SJCRH30 (cell line): ENCODE measurements at regions not wholly inside any gene's neighbourhood (a gene's known extent, or its start where the extent isn't known, plus 50 kb on each side); places are given as distances from the start of the nearest gene placed in this dataset.
A peak's percentile ranks its signal among the peaks of the same experiment; 100 is the strongest.

Experiments used
- DNase-seq, 2 experiments: peaks; one replicate each; pipeline ENCODE4 v3.0.0-alpha.2; 2015 to 2020
- H3K27ac ChIP-seq: fragments of 250-450 bp; sonication (Bioruptor Pico); 2 replicates; pipeline ENCODE4 v1.5.1; 2020; ENCODE audit warnings: mild to moderate bottlenecking, moderate library complexity
- H3K27me3 ChIP-seq: fragments of 250-450 bp; sonication (Bioruptor Pico); 2 replicates; pipeline ENCODE4 v1.5.1; 2020; ENCODE audit warnings: mild to moderate bottlenecking, moderate library complexity
- H3K36me3 ChIP-seq: fragments of 250-450 bp; sonication (Bioruptor Pico); 2 replicates; pipeline ENCODE4 v1.5.1; 2020; ENCODE audit warnings: mild to moderate bottlenecking, moderate library complexity
- H3K4me1 ChIP-seq: fragments of 250-450 bp; sonication (Bioruptor Pico); 2 replicates; pipeline ENCODE4 v1.5.1; 2020; ENCODE audit warnings: mild to moderate bottlenecking, moderate library complexity
- H3K4me3 ChIP-seq: fragments of 250-450 bp; sonication (Bioruptor Pico); 2 replicates; pipeline ENCODE4 v1.5.1; 2020; ENCODE audit warnings: mild to moderate bottlenecking, moderate library complexity
- H3K9me3 ChIP-seq: fragments of 250-450 bp; sonication (Bioruptor Pico); replicated peaks from 2 replicates; pipeline ENCODE4 v1.5.1; 2020; ENCODE audit warnings: mild to moderate bottlenecking, moderate library complexity

DNA sequence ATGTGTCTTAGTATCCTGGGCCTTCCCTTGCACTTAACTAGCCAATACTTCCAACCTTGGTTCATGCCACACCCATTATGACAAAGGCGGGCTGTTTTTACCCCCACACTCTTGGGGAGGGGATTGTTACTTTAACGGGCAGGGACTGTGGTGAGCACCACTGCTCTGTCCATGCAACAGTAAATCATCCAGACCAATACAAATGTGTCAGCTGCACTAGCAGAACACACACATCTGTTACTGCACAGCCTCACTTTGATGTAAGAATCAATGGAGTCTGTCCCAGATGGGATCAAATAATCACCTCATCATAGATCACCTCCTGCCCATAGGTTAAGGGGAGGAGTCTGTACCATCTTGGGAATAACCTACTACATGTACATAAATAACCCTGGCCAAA is 58.1 kb downstream of the NPAP1 start:
- H3K4me3 ChIP-seq = no peak overlapping the region
- H3K36me3 ChIP-seq = no peaks in the 10 kb centered on the region
- H3K4me1 ChIP-seq = no peaks in the 10 kb centered on the region
- no peaks in the 10 kb centered on the region for H3K27me3 ChIP-seq
- no peak overlapping the region for H3K27ac ChIP-seq
- DNase-seq = no peak
- no peaks in the 10 kb centered on the region for H3K9me3 ChIP-seq

GRCh38 chr15:24734396-24734795 is 58.8 kb downstream of the NPAP1 start:
- H3K9me3 ChIP-seq = no peaks in the 10 kb centered on the region
- H3K4me1 ChIP-seq = no peaks in the 10 kb centered on the region
- H3K4me3 ChIP-seq = no peak overlapping the region
- DNase-seq = no peak
- no peak overlapping the region for H3K27ac ChIP-seq
- no peaks in the 10 kb centered on the region for H3K27me3 ChIP-seq
- H3K36me3 ChIP-seq = no peaks in the 10 kb centered on the region

GRCh38 chr15:24745290-24745689 is 69.7 kb downstream of the NPAP1 start:
- no peak for DNase-seq
- Histone ChIP-seq H3K27ac (no peak overlapping the region), H3K4me3 (no peak overlapping the region), H3K36me3 (no peaks in the 10 kb centered on the region), H3K4me1 (no peaks in the 10 kb centered on the region), H3K9me3 (no peaks in the 10 kb centered on the region), H3K27me3 (no peaks in the 10 kb centered on the region)

DNA sequence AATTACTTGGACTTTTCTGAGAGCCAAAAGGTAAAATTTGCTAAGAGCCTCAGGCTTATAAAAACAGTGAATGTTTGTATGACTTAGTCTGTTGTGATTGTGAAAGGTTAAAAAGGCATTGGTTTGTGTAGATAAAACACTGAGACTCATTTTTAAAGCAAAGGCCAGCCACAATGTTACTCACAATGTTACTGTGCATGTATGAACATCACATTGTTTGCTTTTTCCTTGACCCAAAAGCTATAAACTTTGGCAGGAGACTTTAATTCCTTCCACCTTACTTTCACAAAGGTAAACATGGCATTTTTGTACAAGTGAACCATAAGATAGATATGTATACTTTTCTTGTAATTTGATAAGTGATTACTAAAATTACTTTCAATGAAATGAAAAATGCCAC is 70.5 kb downstream of the NPAP1 start:
- no peak for DNase-seq

GRCh38 chr15:24747376-24747775 is 71.8 kb downstream of the NPAP1 start:
- Histone ChIP-seq H3K4me1 (no peaks in the 10 kb centered on the region), H3K9me3 (no peaks in the 10 kb centered on the region; the same call in 1 of the 2 replicates), H3K4me3 (no peak overlapping the region), H3K27me3 (no peaks in the 10 kb centered on the region), H3K27ac (no peak overlapping the region), H3K36me3 (no peaks in the 10 kb centered on the region)
- DNase-seq = no peak

More for the DNA sequence above, 70.5 kb downstream of the NPAP1 start:
- H3K9me3 ChIP-seq = no peaks in the 10 kb centered on the region
- no peak overlapping the region for H3K27ac ChIP-seq
- no peaks in the 10 kb centered on the region for H3K36me3 ChIP-seq
- no peak overlapping the region for H3K4me3 ChIP-seq
- H3K27me3 ChIP-seq = no peaks in the 10 kb centered on the region
- H3K4me1 ChIP-seq = no peaks in the 10 kb centered on the region

DNA sequence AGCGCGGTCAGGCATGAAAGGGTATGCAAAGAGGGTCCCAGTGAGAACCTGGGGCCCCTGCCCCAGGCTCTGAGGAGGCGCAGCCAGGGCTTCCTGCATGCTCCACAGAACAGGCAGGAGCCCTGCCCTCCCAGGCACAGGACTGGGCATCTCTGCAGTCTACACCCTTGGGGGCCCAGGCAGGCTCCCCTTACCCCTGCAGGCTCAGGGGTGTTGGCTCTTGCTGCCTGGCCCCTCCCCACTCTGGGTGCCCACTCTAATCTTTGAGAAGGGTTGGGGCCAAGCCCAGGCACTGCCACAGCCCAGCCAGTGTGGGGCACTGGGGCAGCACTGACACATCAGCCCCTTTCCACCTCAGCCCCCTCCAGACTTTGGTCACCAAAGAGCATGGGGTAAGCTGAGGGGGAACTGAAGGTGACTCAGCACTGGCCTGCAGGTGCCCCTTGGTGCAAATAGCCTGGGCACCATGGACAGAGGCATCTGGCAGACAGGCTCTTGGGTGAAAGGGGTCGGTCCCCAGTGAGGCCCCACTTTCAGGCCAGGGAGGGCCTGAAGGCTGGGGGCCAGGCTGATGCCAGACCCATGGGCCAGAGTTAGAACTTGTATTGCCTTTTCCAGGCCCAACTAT is 73.4 kb downstream of the NPAP1 start:
- Histone ChIP-seq H3K4me1 (no peaks in the 10 kb centered on the region), H3K4me3 (no peak overlapping the region), H3K9me3 (no peaks in the 10 kb centered on the region; the same call in 1 of the 2 replicates), H3K27me3 (no peaks in the 10 kb centered on the region), H3K36me3 (no peaks in the 10 kb centered on the region), H3K27ac (no peak overlapping the region)
- DNase-seq = no peak

DNA sequence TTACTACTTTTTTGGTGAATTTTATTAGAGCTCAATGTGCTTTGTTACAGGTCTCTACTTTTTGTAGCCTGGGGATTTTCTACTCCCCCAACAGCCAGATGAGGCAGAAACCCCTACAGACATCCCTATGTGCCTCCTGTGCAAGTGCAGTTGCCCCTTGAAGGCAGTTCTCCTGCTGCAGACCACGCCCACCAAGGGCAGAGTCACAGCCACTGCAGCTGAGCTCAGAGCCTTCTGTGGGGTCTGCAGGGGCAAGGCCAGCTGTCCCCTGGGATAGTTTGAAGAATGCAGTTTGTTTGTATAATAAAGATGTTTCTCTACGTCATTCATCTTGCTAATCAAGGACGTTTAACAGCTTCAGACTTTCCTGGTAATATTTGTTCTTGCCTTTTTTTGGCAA is 76.8 kb downstream of the NPAP1 start:
- H3K4me1 ChIP-seq = no peaks in the 10 kb centered on the region
- H3K27me3 ChIP-seq = no peaks in the 10 kb centered on the region
- H3K27ac ChIP-seq = no peak overlapping the region
- H3K4me3 ChIP-seq = no peak overlapping the region
- no peaks in the 10 kb centered on the region; the same call in 1 of the 2 replicates for H3K9me3 ChIP-seq
- DNase-seq = peak; percentile 31 to 47
- no peaks in the 10 kb centered on the region for H3K36me3 ChIP-seq

DNA sequence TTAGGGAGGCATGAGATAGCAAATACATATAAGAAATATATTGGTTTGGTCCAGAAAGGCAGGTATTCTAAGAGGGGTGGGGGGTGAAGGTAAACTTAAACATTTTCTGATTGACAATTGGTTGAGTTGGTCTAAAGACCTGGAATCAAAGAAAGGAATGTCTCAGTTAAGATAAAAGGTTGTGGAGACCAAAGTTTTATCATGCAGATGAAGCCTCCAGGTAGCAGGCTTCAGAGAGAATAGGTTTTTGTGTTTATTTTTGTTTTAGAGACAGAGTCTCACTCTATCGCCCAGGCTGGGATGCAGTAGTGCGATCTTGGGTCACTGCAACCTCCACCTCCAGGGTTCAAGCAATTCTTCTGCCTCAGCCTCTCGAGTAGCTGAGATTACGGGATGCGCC is 80.5 kb downstream of the NPAP1 start:
- Histone ChIP-seq H3K9me3 (no peaks in the 10 kb centered on the region; the same call in 1 of the 2 replicates), H3K4me3 (no peak overlapping the region), H3K27ac (no peak overlapping the region), H3K36me3 (no peaks in the 10 kb centered on the region), H3K27me3 (no peaks in the 10 kb centered on the region), H3K4me1 (no peaks in the 10 kb centered on the region)
- no peak for DNase-seq

GRCh38 chr15:24760066-24760465 is 84.5 kb downstream of the NPAP1 start:
- H3K4me1 ChIP-seq = no peaks in the 10 kb centered on the region

GRCh38 chr15:24761704-24762302 is 86.2 kb downstream of the NPAP1 start:
- H3K27ac ChIP-seq = no peak overlapping the region
- H3K36me3 ChIP-seq = no peaks in the 10 kb centered on the region
- no peaks in the 10 kb centered on the region for H3K4me1 ChIP-seq
- H3K9me3 ChIP-seq = no peaks in the 10 kb centered on the region
- no peaks in the 10 kb centered on the region for H3K27me3 ChIP-seq
- DNase-seq = peak in 1 of 2 experiments; percentile 34
- H3K4me3 ChIP-seq = no peak overlapping the region

More at GRCh38 chr15:24760066-24760465, 84.5 kb downstream of the NPAP1 start:
- Histone ChIP-seq H3K4me3 (no peak overlapping the region), H3K36me3 (no peaks in the 10 kb centered on the region), H3K27me3 (no peaks in the 10 kb centered on the region), H3K9me3 (no peaks in the 10 kb centered on the region), H3K27ac (no peak overlapping the region)
- DNase-seq = no peak

GRCh38 chr15:24763891-24764290 is 88.3 kb downstream of the NPAP1 start:
- Histone ChIP-seq H3K4me1 (no peaks in the 10 kb centered on the region), H3K27me3 (no peaks in the 10 kb centered on the region), H3K4me3 (no peak overlapping the region), H3K9me3 (no peaks in the 10 kb centered on the region), H3K36me3 (no peaks in the 10 kb centered on the region), H3K27ac (no peak overlapping the region)
- no peak for DNase-seq

GRCh38 chr15:24764375-24765171 is 89.0 kb downstream of the NPAP1 start:
- H3K4me3 ChIP-seq = no peak overlapping the region
- H3K9me3 ChIP-seq = no peaks in the 10 kb centered on the region
- H3K27ac ChIP-seq = no peak overlapping the region
- no peaks in the 10 kb centered on the region for H3K27me3 ChIP-seq
- H3K4me1 ChIP-seq = no peaks in the 10 kb centered on the region
- DNase-seq = no peak
- H3K36me3 ChIP-seq = no peaks in the 10 kb centered on the region

- no peak for DNase-seq
- Histone ChIP-seq H3K36me3 (no peaks in the 10 kb centered on the region), H3K27me3 (no peaks in the 10 kb centered on the region), H3K27ac (no peak overlapping the region), H3K9me3 (no peaks in the 10 kb centered on the region), H3K4me1 (no peaks in the 10 kb centered on the region), H3K4me3 (no peak overlapping the region)
These were observed 91.0 kb downstream of the NPAP1 start for GRCh38 chr15:24766511-24767133.

GRCh38 chr15:24772266-24772665 is 96.7 kb downstream of the NPAP1 start:
- H3K27me3 ChIP-seq = no peaks in the 10 kb centered on the region
- H3K4me1 ChIP-seq = no peaks in the 10 kb centered on the region
- H3K9me3 ChIP-seq = no peaks in the 10 kb centered on the region
- peak; percentile 15 to 47 for DNase-seq
- H3K4me3 ChIP-seq = peak overlapping the region; percentile 55
- no peaks in the 10 kb centered on the region for H3K36me3 ChIP-seq
- peak overlapping the region; percentile 49 for H3K27ac ChIP-seq
